Stimulated activated CD4-positive, alpha-beta T cell treated with anti-CD3 and anti-CD28 coated beads, Interleukin-15, amount 100 ng/mL, for 24 hours (primary cell): ENCODE measurements at regions not wholly inside any gene's neighbourhood (a gene's known extent, or its start where the extent isn't known, plus 50 kb on each side); places are given as distances from the start of the nearest gene placed in this dataset.

ENCODE experiments used
- DNase-seq: peaks from one replicate; pipeline ENCODE4 v3.0.0-alpha.2; 2020

GRCh38 chr17:62880120-62880519, 72.0 kb upstream of the MARCHF10 start:
- no peak for DNase-seq

- no peak for DNase-seq
Measured at GRCh38 chr17:62876673-62877405, 68.7 kb upstream of the MARCHF10 start.

GRCh38 chr17:62876063-62876462, 67.9 kb upstream of the MARCHF10 start:
- no peak for DNase-seq

- DNase-seq = no peak
Measured at GRCh38 chr17:62875296-62875695, 67.2 kb upstream of the MARCHF10 start.

- no peak for DNase-seq
Measured at GRCh38 chr17:62871291-62871690, 63.2 kb upstream of the MARCHF10 start.

GRCh38 chr17:62870552-62870971, 62.4 kb upstream of the MARCHF10 start:
- no peak for DNase-seq

GRCh38 chr17:62870030-62870541, 62.0 kb upstream of the MARCHF10 start:
- DNase-seq = no peak

GRCh38 chr17:62868723-62869122, 60.6 kb upstream of the MARCHF10 start:
- DNase-seq = no peak

- no peak for DNase-seq
Measured at GRCh38 chr17:62868008-62868407, 59.9 kb upstream of the MARCHF10 start.

GRCh38 chr17:62867303-62867702, 59.2 kb upstream of the MARCHF10 start:
- no peak for DNase-seq

- DNase-seq = no peak
Measured at GRCh38 chr17:62866471-62866870, 58.4 kb upstream of the MARCHF10 start.

GRCh38 chr17:62865586-62865985, 57.5 kb upstream of the MARCHF10 start:
- DNase-seq = no peak

GRCh38 chr17:62862251-62862650, 54.1 kb upstream of the MARCHF10 start:
- DNase-seq = no peak

- no peak for DNase-seq
Measured at GRCh38 chr17:62860962-62861873, 53.1 kb upstream of the MARCHF10 start.

GRCh38 chr17:62859146-62859545, 51.0 kb upstream of the MARCHF10 start:
- no peak for DNase-seq
